Suprapubic skin (tissue), 3 donors: ENCODE measurements at regions not wholly inside any gene's neighbourhood (a gene's known extent, or its start where the extent isn't known, plus 50 kb on each side); places are given as distances from the start of the nearest gene placed in this dataset.

Source experiments
- CTCF ChIP-seq, 2 donors: fragments of 200-600 bp in 1 of 2; fragments of 450-650 bp in 1 of 2; sonication (generic) in 1 of 2; IDR thresholded peaks; one replicate each; pipeline ENCODE4 v1.5.1; 2016 to 2019; ENCODE audit warnings: antibody characterized with exemption in 2 of 2, mild to moderate bottlenecking in 1 of 2, moderate library complexity in 1 of 2
- POLR2A ChIP-seq, 2 donors: fragments of 450-650 bp; IDR thresholded peaks; one replicate each; pipeline ENCODE4 v1.6.1; 2017; ENCODE audit warnings: antibody characterized with exemption in 2 of 2, mild to moderate bottlenecking in 2 of 2, moderate library complexity in 2 of 2

DNA sequence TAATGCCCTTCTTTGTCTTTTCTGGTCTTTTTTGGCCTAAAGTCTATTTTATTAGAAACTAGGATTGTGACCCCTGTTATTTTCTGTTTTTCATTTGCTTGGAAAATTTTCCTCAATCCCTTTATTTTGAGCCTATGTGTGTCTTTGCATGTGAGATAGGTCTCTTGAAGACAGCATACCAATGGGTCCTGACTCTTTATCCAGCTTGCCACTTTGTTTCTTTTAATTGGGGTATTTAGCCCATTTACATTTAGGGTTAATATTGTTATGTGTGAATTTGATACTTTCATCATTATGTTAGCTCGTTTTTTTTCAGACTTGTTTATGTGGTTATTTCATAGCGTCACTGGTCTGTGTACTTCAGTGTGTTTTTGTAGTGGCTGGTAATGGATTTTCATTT, 682.6 kb downstream of the JRKL start:
- TF ChIP-seq CTCF (IDR thresholded peaks at IDR 0.05) (no peak), POLR2A (IDR thresholded peaks at IDR 0.05) (no peak)
